B cell (primary cell): ENCODE measurements at regions not wholly inside any gene's neighbourhood (a gene's known extent, or its start where the extent isn't known, plus 50 kb on each side); places are given as distances from the start of the nearest gene placed in this dataset.

Source experiments
- ATAC-seq: fragments of 200-7000 bp; cut with Tn5 transposase; one replicate; pipeline ENCODE4 v1.10.0; 2021; ENCODE audit warnings: low read depth, mild to moderate bottlenecking, moderate number of reproducible peaks, moderate library complexity
- CTCF ChIA-PET: fragments of 350-600 bp; sonication (Branson Sonifier 250); formaldehyde crosslinking; loops from one replicate; lab custom pipeline; 2021; ENCODE audit warnings: antibody characterized with exemption, inconsistent platforms; lab: Charles Lee
- POLR2A ChIA-PET: fragments of 350-600 bp; sonication (Branson Sonifier 250); formaldehyde crosslinking; loops from one replicate; lab custom pipeline; 2021; ENCODE audit warnings: antibody characterized with exemption; lab: Charles Lee
- DNase-seq: peaks from one replicate; pipeline ENCODE4 v3.0.0; 2013
- H2AFZ ChIP-seq: 2 replicates; pipeline ENCODE4 v1.6.1; 2012; ENCODE audit warnings: mild to moderate bottlenecking, low read depth, low read length; ENCODE audit not compliant: insufficient read depth, poor library complexity, severe bottlenecking
- H3K27ac ChIP-seq, 2 donors: 1 replicate in 1 of 2; 2 replicates in 1 of 2; pipeline ENCODE4 v1.5.1; 2012 to 2013; ENCODE audit warnings: low read length in 2 of 2, mild to moderate bottlenecking in 2 of 2, moderate library complexity in 1 of 2
- H3K27me3 ChIP-seq, 4 experiments: fragments of 200-600 bp in 1 of 4; sonication (generic) in 1 of 4; replicated peaks in 1 of 4; 1 replicate in 2 of 4; 2 replicates in 2 of 4; pipeline versions ENCODE4 v1.6.1 to v1.7.0; 2013 to 2016; ENCODE audit warnings: low read length in 3 of 4, mild to moderate bottlenecking in 2 of 4, mixed read lengths in 1 of 4, moderate library complexity in 1 of 4; ENCODE audit not compliant: insufficient read depth in 4 of 4, control insufficient read depth in 3 of 4; ENCODE audit errors: control extremely low read depth in 1 of 4
- H3K36me3 ChIP-seq, 2 experiments: replicated peaks in 1 of 2; 1 replicate in 1 of 2; 2 replicates in 1 of 2; pipeline versions ENCODE4 v1.6.1 to v1.7.1; 2013; ENCODE audit warnings: low read length in 1 of 2; ENCODE audit not compliant: insufficient read depth in 2 of 2, control insufficient read depth in 1 of 2; ENCODE audit errors: control extremely low read depth in 1 of 2, extremely low read depth in 1 of 2
- H3K4me1 ChIP-seq, 2 donors: fragments of 200-600 bp in 1 of 2; sonication (generic) in 1 of 2; 1 replicate in 1 of 2; 2 replicates in 1 of 2; pipeline versions ENCODE4 v1.5.1 to v1.6.1; 2013 to 2017; ENCODE audit warnings: low read length in 2 of 2; ENCODE audit not compliant: control insufficient read depth in 2 of 2, insufficient read depth in 2 of 2
- H3K4me2 ChIP-seq: replicated peaks from 2 replicates; pipeline ENCODE3; 2012; ENCODE audit warnings: mild to moderate bottlenecking, low read depth, low read length; ENCODE audit not compliant: poor library complexity, severe bottlenecking
- H3K4me3 ChIP-seq, 5 experiments: fragments of 200-600 bp in 1 of 5; sonication (generic) in 1 of 5; 1 replicate in 3 of 5; 2 replicates in 2 of 5; pipeline versions ENCODE4 v1.5.1 to v1.7.0; 2011 to 2016; ENCODE audit warnings: low read length in 4 of 5, mild to moderate bottlenecking in 4 of 5, low read depth in 2 of 5, control low read depth in 1 of 5, moderate library complexity in 1 of 5; ENCODE audit not compliant: insufficient read depth in 1 of 5; ENCODE audit errors: control extremely low read depth in 1 of 5, extremely low read depth in 1 of 5
- H3K79me2 ChIP-seq: fragments of 200-600 bp; sonication (generic); one replicate; pipeline ENCODE4 v1.6.0; 2016; ENCODE audit warnings: low read length; ENCODE audit not compliant: control insufficient read depth, insufficient read depth
- H3K9ac ChIP-seq: fragments of 200-600 bp; sonication (generic); 2 replicates; pipeline ENCODE4 v1.6.1; 2017; ENCODE audit warnings: mild to moderate bottlenecking, low read length, moderate library complexity
- H3K9me3 ChIP-seq, 3 donors: one replicate each; pipeline versions ENCODE4 v1.6.1 to v1.7.1; 2013; ENCODE audit warnings: low read length in 2 of 3; ENCODE audit not compliant: control insufficient read depth in 2 of 3, insufficient read depth in 1 of 3; ENCODE audit errors: control extremely low read depth in 1 of 3
- H4K20me1 ChIP-seq: 2 replicates; pipeline ENCODE4 v1.6.0; 2012; ENCODE audit warnings: mild to moderate bottlenecking, low read length; ENCODE audit not compliant: insufficient read depth, control insufficient read depth, poor library complexity, severe bottlenecking
- H3K27ac Mint-ChIP-seq: one replicate; pipeline ENCODE4 v1.8.0; 2021; ENCODE audit warnings: mixed read lengths
- H3K27me3 Mint-ChIP-seq: one replicate; pipeline ENCODE4 v1.8.0; 2021; ENCODE audit warnings: mixed read lengths
- H3K4me1 Mint-ChIP-seq: one replicate; pipeline ENCODE4 v1.8.0; 2021; ENCODE audit warnings: mixed read lengths
- H3K4me3 Mint-ChIP-seq: one replicate; pipeline ENCODE4 v1.8.0; 2021; ENCODE audit warnings: mixed read lengths
- H3K9me3 Mint-ChIP-seq: one replicate; pipeline ENCODE4 v1.8.0; 2022; ENCODE audit warnings: mixed read lengths; ENCODE audit not compliant: insufficient read depth
- CTCF ChIP-seq: fragments of 200-600 bp; IDR thresholded peaks from one replicate; pipeline ENCODE4 v1.8.0; 2022; ENCODE audit warnings: antibody characterized with exemption, mild to moderate bottlenecking
- EZH2 ChIP-seq: IDR thresholded peaks from 2 replicates; pipeline ENCODE4 v1.6.1; 2012; ENCODE audit warnings: borderline replicate concordance, low read depth, mild to moderate bottlenecking, moderate library complexity, low read length; ENCODE audit not compliant: insufficient read depth, poor library complexity, severe bottlenecking
- WGBS: methylation state at CpG from one replicate; pipeline ENCODE4 v1.1.5; 2013; ENCODE audit warnings: missing lambda C conversion rate; ENCODE audit not compliant: insufficient coverage; 5-methylcytosine and 5-hydroxymethylcytosine counted together
- intact Hi-C: fragments of 100-400 bp; cut with micrococcal nuclease; formaldehyde crosslinking; loops from one replicate; pipeline ENCODE4 v1.10.0; 2022

- no peak overlapping the region for H3K9ac ChIP-seq
- H3K9me3 ChIP-seq, result no peaks in the 10 kb centered on the region
- no peak overlapping the region for H3K27ac Mint-ChIP-seq
- H3K79me2 ChIP-seq, result no peaks in the 10 kb centered on the region
- H3K36me3 ChIP-seq, result no peaks in the 10 kb centered on the region
- H3K9me3 Mint-ChIP-seq, result no peaks in the 10 kb centered on the region
- intact Hi-C loops, result no loop called here
- DNase-seq (no peak), ATAC-seq (no peak)
- TF ChIP-seq EZH2, result no peak
- no peak for TF ChIP-seq CTCF
- ChIA-PET POLR2A (no interaction called here), CTCF (no interaction called here)
- no peak overlapping the region for H3K27ac ChIP-seq
- H3K4me3 Mint-ChIP-seq, result no peak overlapping the region
- no peaks in the 10 kb centered on the region for H4K20me1 ChIP-seq
- H3K27me3 Mint-ChIP-seq, result no peaks in the 10 kb centered on the region
- no peaks in the 10 kb centered on the region for H3K4me1 ChIP-seq
- H2AFZ ChIP-seq, result no peak overlapping the region
- no peak overlapping the region for H3K4me2 ChIP-seq
- 24% methylated on average over 2 of the region's 4 CpGs for WGBS
- no peak overlapping the region for H3K4me3 ChIP-seq
- no peaks in the 10 kb centered on the region for H3K27me3 ChIP-seq
- no peaks in the 10 kb centered on the region for H3K4me1 Mint-ChIP-seq
Measured at GRCh38 chr5:27388755-27389154, 350.4 kb upstream of the CDH9 start.

- intact Hi-C loops, result no loop called here
- Mint-ChIP-seq H3K4me1 (no peaks in the 10 kb centered on the region), H3K27me3 (no peaks in the 10 kb centered on the region), H3K27ac (no peak overlapping the region), H3K9me3 (no peaks in the 10 kb centered on the region), H3K4me3 (no peak overlapping the region)
- H3K4me3 ChIP-seq, result no peak overlapping the region
- no peak for ATAC-seq
- TF ChIP-seq EZH2, result no peak
- TF ChIP-seq CTCF, result no peak
- H2AFZ ChIP-seq, result no peak overlapping the region
- no peaks in the 10 kb centered on the region for H3K4me1 ChIP-seq
- no peaks in the 10 kb centered on the region for H3K79me2 ChIP-seq
- no peak overlapping the region for H3K9ac ChIP-seq
- H3K4me2 ChIP-seq, result no peak overlapping the region
- ChIA-PET CTCF (no interaction called here), POLR2A (no interaction called here)
- no peaks in the 10 kb centered on the region for H3K27me3 ChIP-seq
- no peaks in the 10 kb centered on the region for H4K20me1 ChIP-seq
- no CpG with 5 or more reads among the region's 3 CpGs for WGBS
- DNase-seq, result no peak
- no peak overlapping the region for H3K27ac ChIP-seq
- no peaks in the 10 kb centered on the region for H3K36me3 ChIP-seq
- no peaks in the 10 kb centered on the region for H3K9me3 ChIP-seq
Measured at GRCh38 chr5:27387535-27388073, 349.2 kb upstream of the CDH9 start.
